GM10266 (cell line): ENCODE measurements at regions not wholly inside any gene's neighbourhood (a gene's known extent, or its start where the extent isn't known, plus 50 kb on each side); places are given as distances from the start of the nearest gene placed in this dataset.

Experiments used
- DNase-seq: peaks from one replicate; pipeline ENCODE4 v3.0.0; 2012; ENCODE audit errors: extremely low spot score
- TF ChIP-seq, protein P1 (sequence below): IDR thresholded peaks from 2 replicates; pipeline ENCODE4 v1.5.1; 2012; ENCODE audit warnings: mild to moderate bottlenecking, low read depth; ENCODE audit not compliant: control insufficient read depth, insufficient read depth; ENCODE audit errors: missing control alignments

DNA sequence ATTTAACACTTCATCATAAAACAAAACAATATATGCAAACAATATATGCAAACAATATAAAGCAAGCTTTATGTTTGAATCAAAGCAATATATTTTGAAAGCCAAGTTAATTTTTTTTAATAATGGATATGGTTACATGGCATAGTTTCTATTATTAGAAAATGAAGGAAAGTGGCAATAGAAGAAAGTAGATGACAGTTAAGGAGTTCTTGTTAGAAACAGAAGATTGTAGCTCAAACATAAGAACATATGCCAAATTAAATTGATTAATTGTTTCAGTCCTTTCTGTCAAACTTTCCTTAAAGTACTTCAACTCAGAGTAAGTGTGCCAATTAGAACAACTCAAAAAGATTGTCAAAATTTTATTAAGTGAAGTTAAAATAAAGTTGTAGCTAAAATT lies 1248.3 kb downstream of the SLC16A7 start:
- TF ChIP-seq, protein P1, sequence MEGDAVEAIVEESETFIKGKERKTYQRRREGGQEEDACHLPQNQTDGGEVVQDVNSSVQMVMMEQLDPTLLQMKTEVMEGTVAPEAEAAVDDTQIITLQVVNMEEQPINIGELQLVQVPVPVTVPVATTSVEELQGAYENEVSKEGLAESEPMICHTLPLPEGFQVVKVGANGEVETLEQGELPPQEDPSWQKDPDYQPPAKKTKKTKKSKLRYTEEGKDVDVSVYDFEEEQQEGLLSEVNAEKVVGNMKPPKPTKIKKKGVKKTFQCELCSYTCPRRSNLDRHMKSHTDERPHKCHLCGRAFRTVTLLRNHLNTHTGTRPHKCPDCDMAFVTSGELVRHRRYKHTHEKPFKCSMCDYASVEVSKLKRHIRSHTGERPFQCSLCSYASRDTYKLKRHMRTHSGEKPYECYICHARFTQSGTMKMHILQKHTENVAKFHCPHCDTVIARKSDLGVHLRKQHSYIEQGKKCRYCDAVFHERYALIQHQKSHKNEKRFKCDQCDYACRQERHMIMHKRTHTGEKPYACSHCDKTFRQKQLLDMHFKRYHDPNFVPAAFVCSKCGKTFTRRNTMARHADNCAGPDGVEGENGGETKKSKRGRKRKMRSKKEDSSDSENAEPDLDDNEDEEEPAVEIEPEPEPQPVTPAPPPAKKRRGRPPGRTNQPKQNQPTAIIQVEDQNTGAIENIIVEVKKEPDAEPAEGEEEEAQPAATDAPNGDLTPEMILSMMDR: no peak
- DNase-seq: no peak

DNA sequence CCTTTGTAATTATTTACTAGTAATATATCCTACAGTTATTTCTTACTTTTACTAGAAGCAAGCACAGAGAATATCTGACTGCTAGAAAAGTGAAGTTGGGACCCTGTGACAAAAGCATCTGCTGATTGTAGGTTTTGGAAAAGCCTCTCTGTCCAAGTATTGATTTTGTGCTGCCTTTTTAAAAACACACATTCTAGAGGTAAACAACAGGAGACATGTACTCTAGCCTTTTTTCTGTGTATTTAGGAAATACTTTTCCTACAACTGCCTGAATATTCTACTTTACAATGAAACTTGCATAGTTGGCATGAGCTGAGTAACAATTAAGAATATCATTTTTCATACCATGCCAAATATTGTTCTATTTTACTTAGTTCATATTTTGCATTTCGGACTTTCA lies 1249.0 kb downstream of the SLC16A7 start:
- TF ChIP-seq, protein P1: no peak
- DNase-seq: no peak

DNA sequence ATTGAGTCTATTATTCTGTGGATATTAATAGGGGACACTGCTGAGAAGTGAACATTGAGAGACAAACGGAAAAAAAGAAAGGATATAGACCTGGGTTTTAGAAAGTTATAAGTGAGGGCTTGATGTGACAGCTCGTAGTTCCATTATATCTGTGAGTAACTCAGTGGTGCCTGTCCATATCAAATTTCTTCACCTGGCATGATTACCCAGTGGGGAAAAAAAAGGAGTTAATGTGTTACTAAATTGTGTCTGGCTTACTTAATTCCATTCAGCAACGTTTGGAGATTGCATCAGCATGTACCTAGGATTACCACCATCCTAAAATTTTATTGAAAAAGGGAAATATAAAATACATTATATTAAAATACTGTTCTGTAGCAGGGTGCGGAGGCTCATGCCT lies 1249.9 kb downstream of the SLC16A7 start:
- TF ChIP-seq, protein P1: no peak
- DNase-seq: no peak

DNA sequence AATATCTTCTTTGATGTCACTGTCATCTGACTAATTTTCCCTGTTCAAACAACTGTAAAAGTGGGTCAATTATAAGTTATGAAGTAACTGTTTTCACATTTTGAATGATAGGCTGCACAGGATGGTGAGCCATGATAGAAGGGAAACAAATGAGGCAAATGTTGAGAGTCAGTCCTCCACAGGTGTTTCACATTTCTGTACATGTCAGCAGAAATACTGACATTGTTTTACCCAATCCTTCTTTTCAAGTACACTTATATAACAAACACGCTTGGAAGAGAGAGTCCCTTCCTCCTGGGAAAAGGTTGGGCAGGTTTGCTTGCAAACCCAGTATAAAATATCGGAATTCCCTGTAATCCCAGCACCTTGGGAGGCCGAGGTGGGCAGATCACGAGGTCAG lies 1251.5 kb downstream of the SLC16A7 start:
- DNase-seq: no peak
- TF ChIP-seq, protein P1: no peak

DNA sequence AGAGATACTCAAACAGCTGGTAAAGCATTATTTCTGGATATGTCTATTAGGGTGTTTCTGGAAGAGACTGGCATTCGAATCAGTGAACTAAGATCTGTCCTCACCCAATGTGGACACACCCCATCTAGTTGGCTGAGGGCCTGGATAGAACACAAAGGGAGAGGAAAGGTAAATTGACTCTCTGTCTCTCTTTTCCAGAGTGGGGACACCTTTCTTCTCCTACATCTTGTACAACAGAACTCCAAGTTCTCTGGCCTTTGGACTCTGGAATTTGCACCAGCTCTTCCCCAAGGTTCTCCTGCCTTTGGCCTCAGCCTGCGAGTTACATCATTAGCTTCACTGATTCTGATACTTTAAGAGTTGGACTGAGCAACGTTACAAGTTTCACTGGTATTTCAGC lies 1253.9 kb downstream of the SLC16A7 start:
- DNase-seq: no peak
- TF ChIP-seq, protein P1: no peak

DNA sequence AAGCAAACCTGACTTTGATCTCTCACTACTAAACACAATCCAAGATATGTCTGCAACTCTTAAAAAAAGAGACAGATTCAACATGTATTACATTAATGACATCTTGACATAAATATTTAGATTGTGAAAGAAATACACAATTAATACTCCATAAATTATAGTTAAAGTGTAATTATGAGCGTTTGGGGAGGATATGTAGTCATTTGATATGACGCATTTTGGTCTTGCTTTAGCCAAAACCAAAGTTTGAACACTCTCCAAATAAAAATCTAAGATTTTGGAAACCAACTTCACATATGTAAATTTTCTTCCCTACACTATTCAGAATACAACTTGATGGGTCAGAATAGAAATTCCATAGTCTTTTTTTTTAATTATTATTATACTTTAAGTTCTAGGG lies 1257.6 kb downstream of the SLC16A7 start:
- TF ChIP-seq, protein P1: no peak
- DNase-seq: no peak

DNA sequence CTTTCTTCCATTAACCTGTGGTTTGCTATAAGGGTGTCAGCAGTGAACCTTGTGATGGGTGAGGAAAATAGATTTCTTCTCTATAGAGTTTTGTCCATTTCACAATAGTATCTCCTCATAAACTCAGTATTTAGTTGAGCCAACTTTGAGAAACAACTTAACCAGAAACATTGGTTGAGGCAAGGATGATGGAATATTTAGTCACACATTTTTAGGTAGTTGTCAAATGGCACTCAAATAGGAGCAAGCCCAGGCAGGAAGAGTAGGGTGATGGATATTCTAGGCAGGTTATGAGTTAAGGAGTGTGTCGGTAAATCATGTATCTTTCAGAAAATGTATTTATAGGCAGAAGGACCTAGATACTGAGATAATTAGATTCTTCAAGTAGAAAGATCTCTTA lies 1267.6 kb downstream of the SLC16A7 start:
- DNase-seq: no peak
- TF ChIP-seq, protein P1: no peak

DNA sequence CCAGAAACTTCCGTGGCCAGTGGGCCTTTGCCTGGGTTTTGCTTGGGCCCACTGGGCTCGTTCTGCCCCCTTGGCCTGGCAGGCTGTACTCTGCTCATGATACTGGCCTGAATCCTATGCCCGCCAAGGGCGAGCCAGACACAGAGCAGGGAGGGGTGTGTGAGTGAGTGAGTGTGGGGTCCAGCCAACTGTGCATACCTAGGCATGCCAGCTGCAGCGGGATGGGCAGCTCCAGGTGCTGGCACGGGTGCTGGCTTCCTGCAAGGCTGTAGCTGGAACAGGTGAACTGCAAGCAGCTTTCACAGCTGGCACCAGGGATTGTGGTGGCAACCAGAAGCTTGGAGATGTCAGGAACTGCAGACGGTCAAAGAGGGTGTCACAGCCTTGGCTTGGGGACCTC lies 1276.4 kb downstream of the SLC16A7 start:
- DNase-seq: no peak
- TF ChIP-seq, protein P1: no peak
